ENCODE measurements at regions not wholly inside any gene's neighbourhood (a gene's known extent, or its start where the extent isn't known, plus 50 kb on each side); places are given as distances from the start of the nearest gene placed in this dataset.

DNA sequence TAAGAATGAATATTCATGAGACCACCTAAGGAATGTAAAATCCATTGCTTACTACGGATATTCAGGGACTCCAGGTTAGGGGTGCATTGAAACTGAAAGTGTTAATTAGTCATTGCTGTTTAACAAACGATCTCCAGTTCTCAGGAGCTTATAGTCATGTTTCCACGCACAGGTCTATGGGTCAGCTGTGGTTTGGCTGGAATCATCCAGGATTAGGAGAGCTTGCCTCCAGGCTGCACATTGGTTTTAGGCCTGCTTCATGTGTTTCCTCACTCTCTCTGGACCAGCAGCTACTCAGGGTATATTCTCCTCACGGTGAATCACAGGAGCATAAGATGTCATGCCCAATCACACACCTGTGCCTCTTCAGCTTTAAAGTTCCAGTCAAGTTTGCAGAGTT lies 98.9 kb downstream of the ATXN3L start:
- TF ChIP-seq, protein P1, sequence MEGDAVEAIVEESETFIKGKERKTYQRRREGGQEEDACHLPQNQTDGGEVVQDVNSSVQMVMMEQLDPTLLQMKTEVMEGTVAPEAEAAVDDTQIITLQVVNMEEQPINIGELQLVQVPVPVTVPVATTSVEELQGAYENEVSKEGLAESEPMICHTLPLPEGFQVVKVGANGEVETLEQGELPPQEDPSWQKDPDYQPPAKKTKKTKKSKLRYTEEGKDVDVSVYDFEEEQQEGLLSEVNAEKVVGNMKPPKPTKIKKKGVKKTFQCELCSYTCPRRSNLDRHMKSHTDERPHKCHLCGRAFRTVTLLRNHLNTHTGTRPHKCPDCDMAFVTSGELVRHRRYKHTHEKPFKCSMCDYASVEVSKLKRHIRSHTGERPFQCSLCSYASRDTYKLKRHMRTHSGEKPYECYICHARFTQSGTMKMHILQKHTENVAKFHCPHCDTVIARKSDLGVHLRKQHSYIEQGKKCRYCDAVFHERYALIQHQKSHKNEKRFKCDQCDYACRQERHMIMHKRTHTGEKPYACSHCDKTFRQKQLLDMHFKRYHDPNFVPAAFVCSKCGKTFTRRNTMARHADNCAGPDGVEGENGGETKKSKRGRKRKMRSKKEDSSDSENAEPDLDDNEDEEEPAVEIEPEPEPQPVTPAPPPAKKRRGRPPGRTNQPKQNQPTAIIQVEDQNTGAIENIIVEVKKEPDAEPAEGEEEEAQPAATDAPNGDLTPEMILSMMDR (IDR thresholded peaks at IDR 0.05; ENCODE audit: low read depth, low read length, missing input control): no peak
- TF ChIP-seq, protein P2, sequence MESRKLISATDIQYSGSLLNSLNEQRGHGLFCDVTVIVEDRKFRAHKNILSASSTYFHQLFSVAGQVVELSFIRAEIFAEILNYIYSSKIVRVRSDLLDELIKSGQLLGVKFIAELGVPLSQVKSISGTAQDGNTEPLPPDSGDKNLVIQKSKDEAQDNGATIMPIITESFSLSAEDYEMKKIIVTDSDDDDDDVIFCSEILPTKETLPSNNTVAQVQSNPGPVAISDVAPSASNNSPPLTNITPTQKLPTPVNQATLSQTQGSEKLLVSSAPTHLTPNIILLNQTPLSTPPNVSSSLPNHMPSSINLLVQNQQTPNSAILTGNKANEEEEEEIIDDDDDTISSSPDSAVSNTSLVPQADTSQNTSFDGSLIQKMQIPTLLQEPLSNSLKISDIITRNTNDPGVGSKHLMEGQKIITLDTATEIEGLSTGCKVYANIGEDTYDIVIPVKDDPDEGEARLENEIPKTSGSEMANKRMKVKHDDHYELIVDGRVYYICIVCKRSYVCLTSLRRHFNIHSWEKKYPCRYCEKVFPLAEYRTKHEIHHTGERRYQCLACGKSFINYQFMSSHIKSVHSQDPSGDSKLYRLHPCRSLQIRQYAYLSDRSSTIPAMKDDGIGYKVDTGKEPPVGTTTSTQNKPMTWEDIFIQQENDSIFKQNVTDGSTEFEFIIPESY (IDR thresholded peaks at IDR 0.05): no peak
- TF ChIP-seq, protein P3, sequence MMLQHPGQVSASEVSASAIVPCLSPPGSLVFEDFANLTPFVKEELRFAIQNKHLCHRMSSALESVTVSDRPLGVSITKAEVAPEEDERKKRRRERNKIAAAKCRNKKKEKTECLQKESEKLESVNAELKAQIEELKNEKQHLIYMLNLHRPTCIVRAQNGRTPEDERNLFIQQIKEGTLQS (IDR thresholded peaks at IDR 0.05): no peak
- TF ChIP-seq TAF1 (conservative IDR thresholded peaks at IDR 0.05) (no peak), YY1 (IDR thresholded peaks at IDR 0.05) (no peak), RAD21 (IDR thresholded peaks at IDR 0.05) (no peak), EGR1 (IDR thresholded peaks at IDR 0.05; ENCODE audit: low read depth in 2 of 2) (no peak), SP1 (IDR thresholded peaks at IDR 0.05) (no peak), JUND (IDR thresholded peaks at IDR 0.05) (no peak), RXRA (IDR thresholded peaks at IDR 0.05) (no peak)
- TF ChIP-seq, protein P4, sequence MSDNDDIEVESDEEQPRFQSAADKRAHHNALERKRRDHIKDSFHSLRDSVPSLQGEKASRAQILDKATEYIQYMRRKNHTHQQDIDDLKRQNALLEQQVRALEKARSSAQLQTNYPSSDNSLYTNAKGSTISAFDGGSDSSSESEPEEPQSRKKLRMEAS (IDR thresholded peaks at IDR 0.05): no peak
- TF ChIP-seq, protein P5, sequence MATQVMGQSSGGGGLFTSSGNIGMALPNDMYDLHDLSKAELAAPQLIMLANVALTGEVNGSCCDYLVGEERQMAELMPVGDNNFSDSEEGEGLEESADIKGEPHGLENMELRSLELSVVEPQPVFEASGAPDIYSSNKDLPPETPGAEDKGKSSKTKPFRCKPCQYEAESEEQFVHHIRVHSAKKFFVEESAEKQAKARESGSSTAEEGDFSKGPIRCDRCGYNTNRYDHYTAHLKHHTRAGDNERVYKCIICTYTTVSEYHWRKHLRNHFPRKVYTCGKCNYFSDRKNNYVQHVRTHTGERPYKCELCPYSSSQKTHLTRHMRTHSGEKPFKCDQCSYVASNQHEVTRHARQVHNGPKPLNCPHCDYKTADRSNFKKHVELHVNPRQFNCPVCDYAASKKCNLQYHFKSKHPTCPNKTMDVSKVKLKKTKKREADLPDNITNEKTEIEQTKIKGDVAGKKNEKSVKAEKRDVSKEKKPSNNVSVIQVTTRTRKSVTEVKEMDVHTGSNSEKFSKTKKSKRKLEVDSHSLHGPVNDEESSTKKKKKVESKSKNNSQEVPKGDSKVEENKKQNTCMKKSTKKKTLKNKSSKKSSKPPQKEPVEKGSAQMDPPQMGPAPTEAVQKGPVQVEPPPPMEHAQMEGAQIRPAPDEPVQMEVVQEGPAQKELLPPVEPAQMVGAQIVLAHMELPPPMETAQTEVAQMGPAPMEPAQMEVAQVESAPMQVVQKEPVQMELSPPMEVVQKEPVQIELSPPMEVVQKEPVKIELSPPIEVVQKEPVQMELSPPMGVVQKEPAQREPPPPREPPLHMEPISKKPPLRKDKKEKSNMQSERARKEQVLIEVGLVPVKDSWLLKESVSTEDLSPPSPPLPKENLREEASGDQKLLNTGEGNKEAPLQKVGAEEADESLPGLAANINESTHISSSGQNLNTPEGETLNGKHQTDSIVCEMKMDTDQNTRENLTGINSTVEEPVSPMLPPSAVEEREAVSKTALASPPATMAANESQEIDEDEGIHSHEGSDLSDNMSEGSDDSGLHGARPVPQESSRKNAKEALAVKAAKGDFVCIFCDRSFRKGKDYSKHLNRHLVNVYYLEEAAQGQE (IDR thresholded peaks at IDR 0.05): no peak

Measured in liver (tissue), 3 donors.